Activated T-helper 1 cell treated with anti-CD3 and anti-CD28 coated beads, Interleukin-12 subunit alpha, Interleukin-12 subunit beta, Interleukin-2, Interleukin-4 antibody, amounts not matched to agents 30 ng/mL and 10 ng/mL and 1 ng/mL, durations not matched to agents 14 hours and 24 hours and 36 hours (primary cell): ENCODE measurements at regions not wholly inside any gene's neighbourhood (a gene's known extent, or its start where the extent isn't known, plus 50 kb on each side); places are given as distances from the start of the nearest gene placed in this dataset.
"Not testable (repeated sequence)": the region's sequence is repeated elsewhere in the genome, so short reads cannot be mapped to it uniquely, and the experiment has no call there.

Source experiments
- DNase-seq: peaks from one replicate; pipeline ENCODE4 v3.0.0; 2021; ENCODE audit warnings: low spot score
- H3K27ac Mint-ChIP-seq: one replicate; pipeline ENCODE4 v1.8.0; 2021; ENCODE audit warnings: mild to moderate bottlenecking, mixed read lengths
- H3K27me3 Mint-ChIP-seq: one replicate; pipeline ENCODE4 v1.8.0; 2022; ENCODE audit warnings: mild to moderate bottlenecking, moderate library complexity, mixed read lengths; ENCODE audit not compliant: insufficient read depth
- H3K36me3 Mint-ChIP-seq: one replicate; pipeline ENCODE4 v1.8.0; 2021; ENCODE audit warnings: low read depth, mixed read lengths
- H3K4me1 Mint-ChIP-seq: one replicate; pipeline ENCODE4 v1.8.0; 2021; ENCODE audit warnings: low read depth, mixed read lengths
- H3K4me3 Mint-ChIP-seq: one replicate; pipeline ENCODE4 v1.8.0; 2021; ENCODE audit warnings: mild to moderate bottlenecking, moderate library complexity, mixed read lengths
- H3K9me3 Mint-ChIP-seq: one replicate; pipeline ENCODE4 v1.8.0; 2021; ENCODE audit warnings: mixed read lengths
- intact Hi-C: fragments of 100-400 bp; cut with micrococcal nuclease; formaldehyde crosslinking; loops from one replicate; pipeline ENCODE4 v1.15.1; 2024

DNA sequence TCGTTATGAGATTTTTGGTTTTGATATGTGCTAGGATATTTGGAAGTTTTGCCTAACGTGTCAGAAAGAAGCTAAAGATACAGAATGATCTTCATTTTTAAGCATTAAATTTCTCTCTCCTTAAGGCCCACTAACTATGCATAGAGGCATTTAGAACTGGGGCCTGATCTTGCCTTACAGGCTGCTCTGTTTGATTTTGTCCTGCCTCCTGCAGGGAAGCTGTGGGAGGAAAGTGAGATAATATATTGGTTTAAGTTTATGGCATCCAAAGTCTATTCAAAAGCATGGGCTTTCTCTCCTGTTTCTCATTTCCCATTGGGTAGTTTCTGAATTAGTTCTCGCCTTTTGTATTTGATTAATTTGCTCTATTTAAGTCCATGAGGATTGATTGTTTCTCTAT is 250.3 kb upstream of the FBXO33 start:
- H3K4me3 Mint-ChIP-seq: no peak overlapping the region
- H3K27me3 Mint-ChIP-seq: no peaks in the 10 kb centered on the region
- no peaks in the 10 kb centered on the region for H3K36me3 Mint-ChIP-seq
- intact Hi-C loops: no loop called here
- no peaks in the 10 kb centered on the region for H3K4me1 Mint-ChIP-seq
- no peak for DNase-seq
- no peaks in the 10 kb centered on the region for H3K9me3 Mint-ChIP-seq
- no peak overlapping the region for H3K27ac Mint-ChIP-seq

DNA sequence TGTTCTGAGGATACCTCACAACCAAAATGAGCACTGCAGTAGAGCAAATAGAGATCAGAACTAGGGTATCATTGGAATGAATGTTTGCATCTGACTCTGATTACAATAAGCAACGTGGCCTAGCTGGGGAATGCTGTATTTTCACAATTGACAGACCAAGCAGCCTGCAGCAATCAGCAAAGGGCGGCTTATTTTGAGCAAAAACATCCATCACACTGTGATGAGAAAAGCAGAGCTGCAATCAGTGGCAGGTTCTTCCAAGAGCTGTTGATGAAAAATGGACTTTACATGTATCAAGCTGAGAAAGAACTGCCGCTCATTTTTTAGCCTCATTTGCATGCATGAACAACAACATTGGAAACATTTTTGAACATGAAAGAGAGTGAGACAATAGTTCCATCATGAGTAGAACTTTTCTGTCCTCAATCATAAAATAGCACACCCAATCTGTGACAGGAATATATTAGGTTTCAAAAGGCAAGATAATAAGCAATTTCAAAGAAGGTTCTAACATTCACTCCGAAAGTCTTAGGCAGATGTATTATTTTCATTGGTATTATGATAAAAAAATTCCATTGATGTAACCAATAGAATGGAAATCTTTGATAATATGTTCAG is 249.7 kb upstream of the FBXO33 start:
- no peaks in the 10 kb centered on the region for H3K9me3 Mint-ChIP-seq
- H3K36me3 Mint-ChIP-seq: no peaks in the 10 kb centered on the region
- H3K4me1 Mint-ChIP-seq: no peaks in the 10 kb centered on the region
- DNase-seq: no peak
- no peak overlapping the region for H3K4me3 Mint-ChIP-seq
- no peaks in the 10 kb centered on the region for H3K27me3 Mint-ChIP-seq
- intact Hi-C loops: no loop called here
- no peak overlapping the region for H3K27ac Mint-ChIP-seq

DNA sequence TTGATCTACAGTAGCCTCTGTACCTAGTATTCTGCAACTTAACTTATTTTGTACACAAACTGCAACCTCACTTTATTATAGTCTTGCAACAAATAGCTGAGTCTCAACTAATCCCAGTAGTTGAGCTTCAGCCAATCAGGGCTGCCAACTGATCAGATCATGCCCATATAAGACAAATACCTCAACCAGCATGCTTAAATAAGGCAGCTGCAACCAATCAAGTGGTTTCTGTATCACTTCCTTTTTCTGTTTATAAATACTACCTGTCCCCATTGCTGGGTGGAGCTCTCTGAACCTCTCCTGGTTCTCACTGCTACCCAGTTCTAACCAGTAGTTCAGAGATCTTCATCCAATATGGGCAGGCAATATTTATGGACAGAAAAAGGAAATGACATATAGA is 248.5 kb upstream of the FBXO33 start:
- no peaks in the 10 kb centered on the region for H3K27me3 Mint-ChIP-seq
- intact Hi-C loops: no loop called here
- no peaks in the 10 kb centered on the region for H3K36me3 Mint-ChIP-seq

DNA sequence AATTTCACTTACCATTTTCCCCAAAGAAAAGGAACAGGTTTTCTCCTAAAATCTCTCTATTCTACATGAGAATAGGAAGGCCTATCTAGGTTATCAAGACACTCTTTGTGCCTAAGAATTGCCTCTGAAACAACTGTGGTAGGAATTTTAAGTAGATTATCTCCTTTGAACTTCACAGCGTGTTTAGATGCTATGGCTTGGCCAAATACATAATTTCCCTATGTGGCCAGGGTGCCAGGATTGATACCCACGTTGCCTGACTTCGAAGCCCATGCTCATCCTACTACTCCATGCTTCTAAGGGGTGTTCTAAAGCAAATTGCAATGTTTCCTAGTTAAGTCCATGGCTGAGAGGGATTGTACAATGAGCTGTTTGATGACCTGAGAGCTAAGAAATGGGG is 241.5 kb upstream of the FBXO33 start:
- Mint-ChIP-seq H3K4me3 (no peak overlapping the region), H3K4me1 (no peaks in the 10 kb centered on the region), H3K27ac (no peak overlapping the region), H3K9me3 (peaks cover 6% of the 10 kb centered on the region), H3K27me3 (no peaks in the 10 kb centered on the region), H3K36me3 (no peaks in the 10 kb centered on the region)
- no peak for DNase-seq
- intact Hi-C loops: no loop called here

More for the DNA sequence above, 248.5 kb upstream of the FBXO33 start:
- no peak for DNase-seq
- Mint-ChIP-seq H3K9me3 (no peaks in the 10 kb centered on the region), H3K27ac (no peak overlapping the region), H3K4me3 (no peak overlapping the region), H3K4me1 (no peaks in the 10 kb centered on the region)

DNA sequence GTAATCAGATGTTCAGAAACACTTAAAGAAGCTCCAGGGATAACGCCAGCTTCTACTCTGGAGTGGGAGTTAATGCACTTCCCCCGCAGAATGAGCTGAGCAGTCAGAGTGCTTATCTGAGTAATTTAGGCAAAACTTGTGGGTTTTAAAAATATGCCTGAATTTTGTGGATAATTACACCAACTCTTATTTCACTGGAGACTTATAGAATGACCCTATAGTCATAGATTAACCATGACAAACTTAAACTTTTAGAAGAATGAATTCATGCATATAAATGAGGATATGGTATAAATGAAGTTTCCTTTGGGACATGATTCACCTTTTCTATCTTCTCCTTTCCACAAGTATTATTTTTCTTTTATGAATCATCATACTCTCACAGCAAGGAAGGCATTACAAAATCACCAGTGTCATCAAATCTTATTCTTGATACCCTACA is 241.1 kb upstream of the FBXO33 start:
- intact Hi-C loops: no loop called here
- Mint-ChIP-seq H3K27ac (no peak overlapping the region), H3K27me3 (no peaks in the 10 kb centered on the region), H3K4me3 (no peak overlapping the region), H3K36me3 (no peaks in the 10 kb centered on the region), H3K4me1 (no peaks in the 10 kb centered on the region), H3K9me3 (peaks cover 9% of the 10 kb centered on the region)
- no peak for DNase-seq

DNA sequence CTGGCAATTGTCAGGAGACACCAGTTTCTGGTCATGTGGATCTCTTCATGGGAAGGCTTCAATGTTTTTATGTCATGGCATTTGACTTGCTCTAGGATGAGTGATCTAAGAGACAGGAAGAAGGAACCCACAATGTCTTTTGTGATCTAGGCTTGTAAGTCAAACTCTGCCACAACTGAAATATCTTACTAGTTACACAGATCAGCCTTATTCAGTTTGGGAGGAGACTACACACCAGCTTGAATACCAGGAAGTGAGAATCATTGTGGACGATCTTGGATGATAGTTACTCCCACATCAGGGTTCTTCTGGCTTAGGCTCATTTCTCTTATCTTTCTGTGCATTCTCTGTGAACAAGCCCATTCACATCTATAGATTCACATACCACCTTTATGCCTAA is 236.2 kb upstream of the FBXO33 start:
- intact Hi-C loops: no loop called here
- Mint-ChIP-seq H3K9me3 (peaks cover 10% of the 10 kb centered on the region), H3K27ac (no peak overlapping the region), H3K36me3 (no peaks in the 10 kb centered on the region), H3K4me1 (no peaks in the 10 kb centered on the region), H3K27me3 (no peaks in the 10 kb centered on the region), H3K4me3 (no peak overlapping the region)
- no peak for DNase-seq

DNA sequence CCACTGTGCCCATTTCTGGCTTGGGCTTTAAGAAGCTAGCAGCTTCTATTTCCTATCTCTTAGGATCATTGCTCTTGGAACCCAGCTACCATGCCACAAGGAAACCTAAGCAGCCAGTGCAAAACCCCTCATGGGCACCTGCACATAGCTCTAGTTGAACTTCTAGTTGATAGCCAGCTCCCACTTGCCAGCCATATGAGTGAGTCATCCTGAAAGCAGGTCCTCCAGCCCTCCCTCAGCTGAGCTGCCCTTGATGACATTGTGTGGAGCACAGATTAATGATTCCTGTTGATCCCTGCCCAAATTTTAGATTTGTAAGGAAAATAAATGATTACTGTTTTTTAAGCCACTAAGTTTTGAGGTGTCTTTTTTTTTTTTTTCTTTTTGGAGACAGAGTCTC is 234.2 kb upstream of the FBXO33 start:
- Mint-ChIP-seq H3K27me3 (no peaks in the 10 kb centered on the region), H3K36me3 (no peaks in the 10 kb centered on the region), H3K27ac (no peak overlapping the region), H3K4me1 (no peaks in the 10 kb centered on the region), H3K4me3 (no peak overlapping the region), H3K9me3 (peaks cover 15% of the 10 kb centered on the region)
- intact Hi-C loops: no loop called here
- no peak for DNase-seq

DNA sequence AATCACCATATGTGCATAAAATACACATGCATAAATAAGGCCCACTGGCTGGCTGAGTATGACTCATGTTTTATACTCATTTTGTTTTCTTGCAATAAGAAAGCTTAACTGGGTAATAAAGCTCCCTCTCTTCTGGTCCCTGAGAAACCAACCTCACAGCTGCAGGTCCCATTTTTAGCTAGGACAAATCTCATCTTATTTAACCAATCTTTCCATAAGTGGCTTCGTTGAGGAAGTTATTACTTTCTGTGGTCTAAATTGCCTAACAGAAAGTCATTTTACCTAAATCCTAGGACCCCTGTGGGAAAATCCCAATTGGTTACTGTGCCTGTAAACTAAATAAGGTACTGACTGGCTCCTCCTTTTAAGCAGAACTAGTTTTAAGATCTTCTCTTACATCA is 232.8 kb upstream of the FBXO33 start:
- DNase-seq: no peak
- intact Hi-C loops: no loop called here
- Mint-ChIP-seq H3K4me3 (no peak overlapping the region), H3K27ac (no peak overlapping the region), H3K27me3 (no peaks in the 10 kb centered on the region), H3K36me3 (no peaks in the 10 kb centered on the region), H3K9me3 (peaks cover 12% of the 10 kb centered on the region), H3K4me1 (no peaks in the 10 kb centered on the region)

DNA sequence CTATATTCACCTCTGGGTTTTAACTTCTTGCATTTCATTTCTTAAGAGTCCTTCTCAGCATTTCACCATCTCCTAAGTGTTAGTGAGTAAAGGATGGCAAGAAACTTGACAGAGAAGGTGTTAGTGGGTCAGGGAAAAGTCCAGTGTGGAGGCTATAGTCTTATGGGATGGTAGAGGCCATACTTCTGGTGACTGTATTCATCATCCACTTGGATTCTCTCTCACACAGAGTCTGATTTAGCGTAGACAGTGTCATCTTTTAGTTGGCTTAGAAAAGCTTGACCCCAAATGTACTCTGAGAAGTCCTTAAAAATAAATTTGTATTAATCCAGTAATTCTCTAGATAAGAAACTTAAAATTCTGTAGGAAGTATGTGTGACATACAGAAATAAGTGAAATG is 232.4 kb upstream of the FBXO33 start:
- no peaks in the 10 kb centered on the region for H3K36me3 Mint-ChIP-seq
- peaks cover 12% of the 10 kb centered on the region for H3K9me3 Mint-ChIP-seq
- no peaks in the 10 kb centered on the region for H3K4me1 Mint-ChIP-seq
- no peak for DNase-seq
- no peak overlapping the region for H3K4me3 Mint-ChIP-seq
- intact Hi-C loops: no loop called here
- H3K27me3 Mint-ChIP-seq: no peaks in the 10 kb centered on the region
- H3K27ac Mint-ChIP-seq: no peak overlapping the region

DNA sequence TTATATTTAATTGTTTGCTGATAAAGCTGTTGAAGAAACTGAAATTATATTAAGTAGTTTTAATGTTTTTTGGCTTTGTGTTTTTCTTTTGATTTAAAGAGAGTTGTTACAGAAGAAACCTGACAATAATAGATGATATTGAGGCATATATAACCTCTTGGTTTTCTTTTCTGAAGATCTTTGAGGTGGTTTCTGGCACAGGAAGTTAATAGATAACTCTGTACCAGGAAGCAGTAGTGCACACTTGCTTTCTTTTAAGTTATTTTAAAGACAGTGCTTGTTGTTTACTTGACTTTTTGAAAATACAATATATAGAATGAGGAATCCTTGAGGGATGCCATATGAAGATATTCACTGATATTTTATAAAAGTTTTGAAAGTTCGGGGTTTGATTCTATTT is 209.0 kb upstream of the FBXO33 start:
- Mint-ChIP-seq H3K27me3 (no peaks in the 10 kb centered on the region), H3K4me3 (no peak overlapping the region), H3K9me3 (peaks cover 39% of the 10 kb centered on the region), H3K36me3 (no peaks in the 10 kb centered on the region), H3K27ac (no peak overlapping the region), H3K4me1 (no peaks in the 10 kb centered on the region)
- DNase-seq: no peak
- intact Hi-C loops: no loop called here

DNA sequence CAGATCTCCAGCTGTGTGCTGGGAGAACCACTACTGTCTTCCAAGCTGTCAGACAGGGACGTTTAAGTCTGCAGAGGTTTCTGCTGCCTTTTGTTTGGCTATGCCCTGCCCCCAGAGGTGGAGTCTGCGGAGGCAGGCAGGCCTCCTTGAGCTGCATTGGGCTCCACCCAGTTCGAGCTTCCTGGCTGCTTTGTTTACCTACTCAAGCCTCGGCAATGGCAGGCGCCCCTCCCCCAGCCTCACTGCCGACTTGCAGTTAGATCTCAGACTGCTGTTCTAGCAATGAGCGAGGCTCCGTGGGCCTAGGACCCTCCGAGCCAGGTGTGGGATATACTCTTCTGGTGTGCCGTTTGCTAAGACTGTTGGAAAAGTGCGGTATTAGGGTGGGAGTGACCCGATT is 206.8 kb upstream of the FBXO33 start:
- DNase-seq, H3K36me3 Mint-ChIP-seq, H3K4me1 Mint-ChIP-seq, H3K27me3 Mint-ChIP-seq, H3K27ac Mint-ChIP-seq, H3K4me3 Mint-ChIP-seq, intact Hi-C loops: not testable (repeated sequence)
- H3K9me3 Mint-ChIP-seq: peaks cover 41% of the 10 kb centered on the region

DNA sequence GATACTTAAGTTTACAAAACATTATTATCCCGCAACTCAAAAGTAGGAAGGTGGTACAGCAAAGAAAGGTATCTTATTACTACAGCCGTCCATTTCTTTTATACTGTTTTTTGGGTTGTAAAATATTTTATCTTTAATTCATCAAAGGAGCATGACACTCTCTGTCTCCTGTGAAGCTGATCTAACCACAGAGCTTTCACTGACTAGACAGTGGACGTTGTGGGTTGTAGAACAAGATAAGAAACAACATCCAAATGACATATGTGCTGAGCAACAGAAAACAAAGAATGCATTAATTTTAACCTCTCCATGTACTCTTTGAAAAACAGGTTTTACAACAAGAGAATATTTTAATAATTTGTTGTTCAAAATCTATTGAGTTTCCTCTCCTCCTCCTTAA is 195.9 kb upstream of the FBXO33 start:
- intact Hi-C loops: no loop called here
- Mint-ChIP-seq H3K4me1 (no peaks in the 10 kb centered on the region), H3K9me3 (peaks cover 28% of the 10 kb centered on the region), H3K36me3 (no peaks in the 10 kb centered on the region), H3K27me3 (no peaks in the 10 kb centered on the region), H3K27ac (no peak overlapping the region), H3K4me3 (no peak overlapping the region)
- DNase-seq: no peak

DNA sequence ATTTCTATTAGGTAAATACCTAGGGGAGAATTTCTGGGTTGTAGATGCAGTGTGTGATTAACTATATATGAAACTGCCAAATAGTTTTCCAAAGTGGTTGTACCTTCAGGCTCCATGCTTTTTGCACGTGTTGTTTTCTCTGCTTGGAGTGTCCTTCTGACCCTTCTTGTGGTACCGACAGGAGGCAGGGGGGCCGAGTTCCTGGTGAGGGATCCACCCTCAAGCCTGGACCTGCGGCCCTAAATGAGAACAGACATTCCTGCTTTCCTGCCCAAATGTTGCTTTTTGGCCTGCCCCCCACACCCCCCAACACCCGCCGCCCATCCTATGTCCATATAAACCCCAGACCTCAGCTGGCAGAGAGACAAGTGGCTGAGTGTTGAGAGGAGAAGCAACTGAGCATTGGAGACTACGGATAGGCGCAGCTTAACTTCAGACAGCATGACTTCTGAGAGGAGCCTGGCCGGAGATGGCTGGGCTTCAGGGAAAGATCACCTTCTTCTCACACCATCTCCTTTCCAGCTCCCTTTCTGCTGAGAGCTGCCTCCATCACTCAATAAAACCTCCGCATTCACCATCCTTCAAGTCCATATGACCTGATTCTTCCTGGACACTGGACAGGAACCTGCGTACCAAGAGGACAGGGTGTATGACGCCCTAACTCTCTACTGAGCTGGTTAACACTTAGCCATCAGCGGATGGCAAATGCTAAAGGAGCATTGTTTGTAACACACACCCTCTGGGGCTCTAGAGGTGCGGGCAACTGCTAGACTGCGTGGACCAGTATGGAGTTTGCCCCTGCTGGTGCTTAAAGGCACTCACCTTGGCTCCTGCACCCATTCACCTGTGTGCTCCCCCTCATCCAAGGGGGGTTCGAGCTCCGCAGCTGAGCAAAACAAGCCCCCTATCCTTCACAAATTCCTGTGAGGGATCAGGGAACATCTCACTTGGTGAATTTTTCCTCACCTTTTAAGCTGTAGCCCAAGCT is 194.7 kb upstream of the FBXO33 start:
- no peaks in the 10 kb centered on the region for H3K4me1 Mint-ChIP-seq

More for the DNA sequence above, 194.7 kb upstream of the FBXO33 start:
- peaks cover 37% of the 10 kb centered on the region for H3K9me3 Mint-ChIP-seq
- no peak for DNase-seq
- no peak overlapping the region for H3K27ac Mint-ChIP-seq
- H3K27me3 Mint-ChIP-seq: no peaks in the 10 kb centered on the region
- H3K4me3 Mint-ChIP-seq: no peak overlapping the region
- intact Hi-C loops: no loop called here
- H3K36me3 Mint-ChIP-seq: no peaks in the 10 kb centered on the region
